ENCODE measurements at regions not wholly inside any gene's neighbourhood (a gene's known extent, or its start where the extent isn't known, plus 50 kb on each side); places are given as distances from the start of the nearest gene placed in this dataset.

- no peak for TF ChIP-seq CTCF (IDR thresholded peaks at IDR 0.05; ENCODE audit: insufficient read depth, low read length, poor library complexity, severe bottlenecking)
- H3K27me3 ChIP-seq (replicated peaks; ENCODE audit: control insufficient read depth, insufficient read depth, low read length), result no peaks in the 10 kb centered on the region
- H3K36me3 ChIP-seq (ENCODE audit: control insufficient read depth, insufficient read depth, low read length), result no peaks in the 10 kb centered on the region
- no peak for DNase-seq (ENCODE audit: extremely low read depth, insufficient read length)
- no peak overlapping the region for H3K4me3 ChIP-seq (replicated peaks; ENCODE audit: low read depth, low read length)
Measured at GRCh38 chr18:68316636-68317035, 398.3 kb downstream of the TMX3 start.

GRCh38 chr18:68314403-68314802 is 400.5 kb downstream of the TMX3 start:
- TF ChIP-seq CTCF (IDR thresholded peaks at IDR 0.05; ENCODE audit: insufficient read depth, low read length, poor library complexity, severe bottlenecking), result no peak
- Histone ChIP-seq H3K27me3 (replicated peaks; ENCODE audit: control insufficient read depth, insufficient read depth, low read length) (no peaks in the 10 kb centered on the region), H3K36me3 (ENCODE audit: control insufficient read depth, insufficient read depth, low read length) (no peaks in the 10 kb centered on the region), H3K4me3 (replicated peaks; ENCODE audit: low read depth, low read length) (no peak overlapping the region)
- DNase-seq (ENCODE audit: extremely low read depth, insufficient read length), result no peak

- Histone ChIP-seq H3K4me3 (replicated peaks; ENCODE audit: low read depth, low read length) (no peak overlapping the region), H3K36me3 (ENCODE audit: control insufficient read depth, insufficient read depth, low read length) (no peaks in the 10 kb centered on the region), H3K27me3 (replicated peaks; ENCODE audit: control insufficient read depth, insufficient read depth, low read length) (no peaks in the 10 kb centered on the region)
- TF ChIP-seq CTCF (IDR thresholded peaks at IDR 0.05; ENCODE audit: insufficient read depth, low read length, poor library complexity, severe bottlenecking), result no peak
- DNase-seq (ENCODE audit: extremely low read depth, insufficient read length), result no peak
Measured at GRCh38 chr18:68301441-68301840, 413.5 kb downstream of the TMX3 start.

- no peak for TF ChIP-seq CTCF (IDR thresholded peaks at IDR 0.05; ENCODE audit: insufficient read depth, low read length, poor library complexity, severe bottlenecking)
- Histone ChIP-seq H3K36me3 (ENCODE audit: control insufficient read depth, insufficient read depth, low read length) (no peaks in the 10 kb centered on the region), H3K27me3 (replicated peaks; ENCODE audit: control insufficient read depth, insufficient read depth, low read length) (no peaks in the 10 kb centered on the region), H3K4me3 (replicated peaks; ENCODE audit: low read depth, low read length) (no peak overlapping the region)
- no peak for DNase-seq (ENCODE audit: extremely low read depth, insufficient read length)
Measured at GRCh38 chr18:68299906-68300305, 415.0 kb downstream of the TMX3 start.

- TF ChIP-seq CTCF (IDR thresholded peaks at IDR 0.05; ENCODE audit: insufficient read depth, low read length, poor library complexity, severe bottlenecking), result no peak
- Histone ChIP-seq H3K4me3 (replicated peaks; ENCODE audit: low read depth, low read length) (no peak overlapping the region), H3K27me3 (replicated peaks; ENCODE audit: control insufficient read depth, insufficient read depth, low read length) (no peaks in the 10 kb centered on the region), H3K36me3 (ENCODE audit: control insufficient read depth, insufficient read depth, low read length) (no peaks in the 10 kb centered on the region)
- DNase-seq (ENCODE audit: extremely low read depth, insufficient read length), result no peak
Measured at GRCh38 chr18:68298330-68298729, 416.6 kb downstream of the TMX3 start.

- Histone ChIP-seq H3K36me3 (ENCODE audit: control insufficient read depth, insufficient read depth, low read length) (no peaks in the 10 kb centered on the region), H3K27me3 (replicated peaks; ENCODE audit: control insufficient read depth, insufficient read depth, low read length) (no peaks in the 10 kb centered on the region), H3K4me3 (replicated peaks; ENCODE audit: low read depth, low read length) (no peak overlapping the region)
- TF ChIP-seq CTCF (IDR thresholded peaks at IDR 0.05; ENCODE audit: insufficient read depth, low read length, poor library complexity, severe bottlenecking), result no peak
- DNase-seq (ENCODE audit: extremely low read depth, insufficient read length), result no peak
Measured at GRCh38 chr18:68288408-68288807, 426.5 kb downstream of the TMX3 start.

Measured in GM06990 (cell line).